Endothelial cell of umbilical vein (primary cell): ENCODE measurements at regions not wholly inside any gene's neighbourhood (a gene's known extent, or its start where the extent isn't known, plus 50 kb on each side); places are given as distances from the start of the nearest gene placed in this dataset.

Source experiments
- BruUV-seq: library from RNA; stranded (reverse); fragments of 400-500 nt; replicated peaks from 2 replicates; lab custom pipeline; 2021; lab: Mats Ljungman, UMichigan
- CTCF ChIA-PET: fragments of 300-600, 350-600 bp; sonication (Branson Sonifier 250); formaldehyde crosslinking; loops from one replicate; lab custom pipeline; 2021; ENCODE audit warnings: antibody characterized with exemption, inconsistent platforms; lab: Charles Lee
- POLR2A ChIA-PET: fragments of 300-600, 350-600 bp; sonication (Branson Sonifier 250); formaldehyde crosslinking; loops from one replicate; lab custom pipeline; 2021; ENCODE audit warnings: antibody characterized with exemption, inconsistent platforms; lab: Charles Lee
- DNase-seq: peaks from one replicate; pipeline ENCODE4 v3.0.0-alpha.2; 2011; ENCODE audit warnings: low read depth, low spot score
- FAIRE-seq: peaks from 2 replicates; lab custom pipeline; 2011; peaks lifted over from hg19 to GRCh38; lab: Jason Lieb, UNC
- H2AFZ ChIP-seq: 2 replicates; pipeline ENCODE4 v1.6.0; 2012; ENCODE audit warnings: low read depth, low read length, control low read depth, inconsistent platforms
- H3K27ac ChIP-seq: 2 replicates; pipeline ENCODE4 v1.5.1; 2011; ENCODE audit warnings: low read depth, mild to moderate bottlenecking, control low read depth, low read length, moderate library complexity; ENCODE audit not compliant: insufficient read depth
- H3K27me3 ChIP-seq, 2 experiments: 2 replicates each; pipeline versions ENCODE4 v1.6.0 to v1.6.1; 2011; ENCODE audit warnings: low read length in 2 of 2, mixed read lengths in 1 of 2; ENCODE audit not compliant: control insufficient read depth in 2 of 2, insufficient read depth in 2 of 2
- H3K36me3 ChIP-seq, 2 experiments: 2 replicates in 1 of 2; 3 replicates in 1 of 2; pipeline ENCODE4 v1.5.1; 2011; ENCODE audit warnings: low read length in 2 of 2, mild to moderate bottlenecking in 1 of 2, moderate library complexity in 1 of 2; ENCODE audit not compliant: control insufficient read depth in 2 of 2, insufficient read depth in 2 of 2; ENCODE audit errors: extremely low read depth in 1 of 2
- H3K4me1 ChIP-seq: 3 replicates; pipeline ENCODE4 v1.5.1; 2011; ENCODE audit warnings: mild to moderate bottlenecking, low read length; ENCODE audit not compliant: control insufficient read depth, insufficient read depth; ENCODE audit errors: extremely low read depth
- H3K4me2 ChIP-seq: 2 replicates; pipeline ENCODE4 v1.6.1; 2011; ENCODE audit warnings: low read length, control low read depth, mixed read lengths; ENCODE audit not compliant: insufficient read depth
- H3K4me3 ChIP-seq, 3 experiments: fragments of 200-600 bp in 1 of 3; sonication (generic), shearing (Covaris generic) in 1 of 3; replicated peaks in 1 of 3; 2 replicates each; pipeline ENCODE4 v1.5.1; 2011 to 2016; ENCODE audit warnings: control low read depth in 3 of 3, low read length in 3 of 3, mild to moderate bottlenecking in 2 of 3, inconsistent platforms in 1 of 3, low read depth in 1 of 3, moderate library complexity in 1 of 3; ENCODE audit not compliant: insufficient read depth in 1 of 3
- H3K79me2 ChIP-seq: 2 replicates; pipeline ENCODE4 v1.6.0; 2012; ENCODE audit warnings: low read length, inconsistent platforms; ENCODE audit not compliant: control insufficient read depth, insufficient read depth
- H3K9ac ChIP-seq: replicated peaks from 2 replicates; pipeline ENCODE3; 2011; ENCODE audit warnings: low read length, control low read depth; ENCODE audit not compliant: insufficient read depth; ENCODE audit errors: extremely low read depth
- H3K9me1 ChIP-seq: replicated peaks from 3 replicates; pipeline ENCODE4 v1.6.0; 2011; ENCODE audit warnings: mild to moderate bottlenecking, low read length; ENCODE audit not compliant: control insufficient read depth, insufficient read depth; ENCODE audit errors: extremely low read depth
- H3K9me3 ChIP-seq: replicated peaks from 2 replicates; pipeline ENCODE4 v1.5.1; 2012; ENCODE audit warnings: low read length, inconsistent platforms; ENCODE audit not compliant: control insufficient read depth, insufficient read depth
- H4K20me1 ChIP-seq: replicated peaks from 2 replicates; pipeline ENCODE3; 2011; ENCODE audit warnings: mild to moderate bottlenecking, low read length; ENCODE audit not compliant: control insufficient read depth, insufficient read depth; ENCODE audit errors: extremely low read depth
- CTCF ChIP-seq, 2 donors: IDR thresholded peaks; 1 replicate in 1 of 2; 2 replicates in 1 of 2; pipeline ENCODE4 v1.5.1; 2011; ENCODE audit warnings: low read length in 2 of 2, mild to moderate bottlenecking in 2 of 2, moderate library complexity in 2 of 2, control low read depth in 1 of 2, inconsistent platforms in 1 of 2, low read depth in 1 of 2; ENCODE audit not compliant: insufficient read depth in 1 of 2; ENCODE audit errors: extremely low read depth in 1 of 2
- EZH2 ChIP-seq: IDR thresholded peaks from 2 replicates; pipeline ENCODE4 v1.6.1; 2012; ENCODE audit warnings: borderline replicate concordance, low read depth, mild to moderate bottlenecking, moderate library complexity, low read length, inconsistent platforms; ENCODE audit not compliant: severe bottlenecking
- FOS ChIP-seq: IDR thresholded peaks from 2 replicates; pipeline ENCODE4 v1.6.1; 2011; ENCODE audit warnings: mild to moderate bottlenecking, low read length, moderate library complexity, borderline replicate concordance; ENCODE audit not compliant: insufficient read depth
- GATA2 ChIP-seq: IDR thresholded peaks from 2 replicates; pipeline ENCODE4 v1.7.0; 2011; ENCODE audit warnings: low read depth, mild to moderate bottlenecking, moderate library complexity, mixed read lengths, low read length; ENCODE audit not compliant: insufficient read length, insufficient read depth
- JUN ChIP-seq: IDR thresholded peaks from 2 replicates; pipeline ENCODE4 v1.6.1; 2011; ENCODE audit warnings: borderline replicate concordance, low read depth; ENCODE audit not compliant: insufficient read length, insufficient read depth
- MAX ChIP-seq: IDR thresholded peaks from 2 replicates; pipeline ENCODE4 v1.6.1; 2011; ENCODE audit not compliant: insufficient read depth, insufficient read length
- MYC ChIP-seq: IDR thresholded peaks from one replicate; pipeline ENCODE4 v1.6.1; 2011; ENCODE audit warnings: mild to moderate bottlenecking, low read depth, low read length
- POLR2A ChIP-seq: IDR thresholded peaks from 2 replicates; pipeline ENCODE4 v1.6.1; 2012; ENCODE audit warnings: low read depth, mild to moderate bottlenecking, control low read depth, low read length
- POLR2AphosphoS5 ChIP-seq: IDR thresholded peaks from 2 replicates; pipeline ENCODE4 v1.6.1; 2012; ENCODE audit warnings: low read depth, mild to moderate bottlenecking, control low read depth, low read length, moderate library complexity; ENCODE audit not compliant: insufficient read depth
- dilution Hi-C: fragments of 300-500 bp; cut with MboI; formaldehyde crosslinking; loops from one replicate; pipeline ENCODE4 v1.15.0; 2019; ENCODE audit warnings: low sequenced_read_pairs; ENCODE audit not compliant: extremely low pct_ligation_motif_present
- intact Hi-C: fragments of 100-400 bp; cut with micrococcal nuclease; formaldehyde crosslinking; loops from one replicate; pipeline ENCODE4 v1.10.0; 2022

- Histone ChIP-seq H4K20me1 (no peaks in the 10 kb centered on the region), H3K27ac (no peak overlapping the region), H3K36me3 (no peaks in the 10 kb centered on the region), H3K27me3 (no peaks in the 10 kb centered on the region), H3K9ac (no peak overlapping the region), H2AFZ (no peak overlapping the region), H3K9me1 (no peaks in the 10 kb centered on the region), H3K4me2 (no peak overlapping the region), H3K9me3 (no peaks in the 10 kb centered on the region), H3K4me3 (no peak overlapping the region), H3K4me1 (no peaks in the 10 kb centered on the region), H3K79me2 (no peaks in the 10 kb centered on the region)
- TF ChIP-seq EZH2 (no peak), POLR2AphosphoS5 (no peak), GATA2 (no peak), CTCF (IDR thresholded peaks at IDR 0.05; ENCODE audit: extremely low read depth in 1 of 2, insufficient read depth in 1 of 2, low read depth in 1 of 2, low read length in 2 of 2) (no peak), POLR2A (no peak), FOS (no peak), MYC (no peak), JUN (no peak), MAX (no peak)
- BruUV-seq, result no TSS peak
- dilution Hi-C loops, result no loop called here
- POLR2A ChIA-PET, result no interaction called here
- FAIRE-seq (no peak), DNase-seq (no peak)
- CTCF ChIA-PET, result no interaction called here
- intact Hi-C loops, result no loop called here
Measured at GRCh38 chr6:86791476-86791875, 145.9 kb upstream of the HTR1E start.
